ENCODE measurements at regions not wholly inside any gene's neighbourhood (a gene's known extent, or its start where the extent isn't known, plus 50 kb on each side); places are given as distances from the start of the nearest gene placed in this dataset.

DNA sequence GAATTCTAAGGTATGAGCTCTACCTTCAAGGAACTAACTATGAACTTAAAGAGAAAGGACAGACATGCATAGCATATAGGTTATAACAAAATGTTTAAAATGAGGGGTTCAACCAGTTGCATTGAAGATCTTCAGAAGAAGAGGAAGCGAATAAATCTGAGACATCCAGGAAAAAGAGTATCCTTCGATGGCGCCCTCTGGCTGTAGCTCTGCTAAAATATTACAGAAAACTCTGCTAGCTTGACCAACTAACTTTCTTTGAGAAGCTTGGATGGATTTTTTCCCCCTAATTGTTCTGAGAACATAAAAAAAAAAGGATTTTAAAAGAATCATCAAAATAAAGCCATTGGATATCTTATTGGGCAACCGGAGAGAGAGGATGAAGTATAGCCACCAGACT lies 659.9 kb upstream of the SOX9 start:
- no peak for TF ChIP-seq EZH2 (IDR thresholded peaks at IDR 0.05; ENCODE audit: borderline replicate concordance, low read length)
- TF ChIP-seq, protein P1, sequence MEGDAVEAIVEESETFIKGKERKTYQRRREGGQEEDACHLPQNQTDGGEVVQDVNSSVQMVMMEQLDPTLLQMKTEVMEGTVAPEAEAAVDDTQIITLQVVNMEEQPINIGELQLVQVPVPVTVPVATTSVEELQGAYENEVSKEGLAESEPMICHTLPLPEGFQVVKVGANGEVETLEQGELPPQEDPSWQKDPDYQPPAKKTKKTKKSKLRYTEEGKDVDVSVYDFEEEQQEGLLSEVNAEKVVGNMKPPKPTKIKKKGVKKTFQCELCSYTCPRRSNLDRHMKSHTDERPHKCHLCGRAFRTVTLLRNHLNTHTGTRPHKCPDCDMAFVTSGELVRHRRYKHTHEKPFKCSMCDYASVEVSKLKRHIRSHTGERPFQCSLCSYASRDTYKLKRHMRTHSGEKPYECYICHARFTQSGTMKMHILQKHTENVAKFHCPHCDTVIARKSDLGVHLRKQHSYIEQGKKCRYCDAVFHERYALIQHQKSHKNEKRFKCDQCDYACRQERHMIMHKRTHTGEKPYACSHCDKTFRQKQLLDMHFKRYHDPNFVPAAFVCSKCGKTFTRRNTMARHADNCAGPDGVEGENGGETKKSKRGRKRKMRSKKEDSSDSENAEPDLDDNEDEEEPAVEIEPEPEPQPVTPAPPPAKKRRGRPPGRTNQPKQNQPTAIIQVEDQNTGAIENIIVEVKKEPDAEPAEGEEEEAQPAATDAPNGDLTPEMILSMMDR (IDR thresholded peaks at IDR 0.05; ENCODE audit: low read length), result peak; percentile 48

Data from OCI-LY1 (cell line).